ENCODE measurements at regions not wholly inside any gene's neighbourhood (a gene's known extent, or its start where the extent isn't known, plus 50 kb on each side); places are given as distances from the start of the nearest gene placed in this dataset.

GRCh38 chr20:48231253-48231930 lies 446.1 kb upstream of the SULF2 start:
- no peak for TF ChIP-seq CTCF (IDR thresholded peaks at IDR 0.05; ENCODE audit: borderline replicate concordance, extremely low read depth, low read length, poor library complexity, severe bottlenecking)
- no peak for TF ChIP-seq EZH2 (IDR thresholded peaks at IDR 0.05; ENCODE audit: borderline replicate concordance, low read depth, low read length, severe bottlenecking)
